ENCODE measurements at regions not wholly inside any gene's neighbourhood (a gene's known extent, or its start where the extent isn't known, plus 50 kb on each side); places are given as distances from the start of the nearest gene placed in this dataset.
"Not testable (repeated sequence)": the region's sequence is repeated elsewhere in the genome, so short reads cannot be mapped to it uniquely, and the experiment has no call there.

DNA sequence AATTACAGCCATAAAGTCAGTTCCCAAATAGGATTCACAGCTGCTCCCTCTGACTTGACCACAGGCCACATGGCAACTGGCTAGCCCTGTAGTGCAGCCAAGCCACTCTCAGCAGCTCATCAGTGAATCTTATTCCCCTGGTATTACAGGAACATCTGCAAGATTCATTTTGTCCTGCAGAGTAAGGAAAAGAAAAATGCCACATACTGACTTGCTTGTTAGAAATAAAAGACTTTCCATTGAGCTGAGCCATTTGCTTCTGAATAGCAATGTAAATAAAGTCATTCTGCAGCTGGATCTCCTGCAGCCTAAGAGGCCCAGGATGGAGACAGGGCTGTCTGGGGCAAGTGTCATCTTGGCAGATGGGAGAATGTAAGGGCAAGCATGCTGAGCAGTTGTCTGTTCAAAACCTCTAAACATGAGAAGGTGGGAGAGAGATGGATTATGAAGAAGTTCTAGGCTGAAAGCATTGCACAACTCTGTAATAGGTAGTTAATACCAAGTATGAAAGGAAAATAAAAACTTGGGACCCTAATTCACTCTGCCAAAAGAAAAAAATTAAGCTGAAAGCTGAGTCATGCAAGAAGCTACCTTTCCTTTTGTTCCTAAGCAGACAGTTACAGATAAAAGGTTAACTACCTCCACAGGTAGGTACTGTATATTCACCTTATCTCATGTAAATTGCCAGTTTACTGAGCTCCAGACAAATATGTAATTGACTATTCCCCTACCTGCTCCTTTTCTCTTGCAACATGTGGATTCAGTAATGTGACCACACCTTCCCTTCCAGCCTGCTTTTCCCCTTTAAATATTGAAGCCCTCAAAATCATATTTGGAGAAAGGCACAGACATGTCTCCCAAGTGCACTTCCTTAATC is 244.4 kb upstream of the RAI14 start:
- H3K4me1 ChIP-seq = no peaks in the 10 kb centered on the region
- no peak for TF ChIP-seq POLR2A (IDR thresholded peaks at IDR 0.05)
- TF ChIP-seq, protein P1, sequence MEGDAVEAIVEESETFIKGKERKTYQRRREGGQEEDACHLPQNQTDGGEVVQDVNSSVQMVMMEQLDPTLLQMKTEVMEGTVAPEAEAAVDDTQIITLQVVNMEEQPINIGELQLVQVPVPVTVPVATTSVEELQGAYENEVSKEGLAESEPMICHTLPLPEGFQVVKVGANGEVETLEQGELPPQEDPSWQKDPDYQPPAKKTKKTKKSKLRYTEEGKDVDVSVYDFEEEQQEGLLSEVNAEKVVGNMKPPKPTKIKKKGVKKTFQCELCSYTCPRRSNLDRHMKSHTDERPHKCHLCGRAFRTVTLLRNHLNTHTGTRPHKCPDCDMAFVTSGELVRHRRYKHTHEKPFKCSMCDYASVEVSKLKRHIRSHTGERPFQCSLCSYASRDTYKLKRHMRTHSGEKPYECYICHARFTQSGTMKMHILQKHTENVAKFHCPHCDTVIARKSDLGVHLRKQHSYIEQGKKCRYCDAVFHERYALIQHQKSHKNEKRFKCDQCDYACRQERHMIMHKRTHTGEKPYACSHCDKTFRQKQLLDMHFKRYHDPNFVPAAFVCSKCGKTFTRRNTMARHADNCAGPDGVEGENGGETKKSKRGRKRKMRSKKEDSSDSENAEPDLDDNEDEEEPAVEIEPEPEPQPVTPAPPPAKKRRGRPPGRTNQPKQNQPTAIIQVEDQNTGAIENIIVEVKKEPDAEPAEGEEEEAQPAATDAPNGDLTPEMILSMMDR (IDR thresholded peaks at IDR 0.05) = no peak
- DNase-seq (no peak), ATAC-seq (no peak)
- H3K9me3 ChIP-seq = no peaks in the 10 kb centered on the region
- no peaks in the 10 kb centered on the region for H3K27me3 ChIP-seq
- no peak overlapping the region for H3K4me3 ChIP-seq
- no peaks in the 10 kb centered on the region for H3K36me3 ChIP-seq (replicated peaks in 1 of 2; ENCODE audit: insufficient read depth in 1 of 2, low read depth in 2 of 2)
- no peak overlapping the region for H3K27ac ChIP-seq
- intact Hi-C loops (cut with DNase I) = no loop called here

DNA sequence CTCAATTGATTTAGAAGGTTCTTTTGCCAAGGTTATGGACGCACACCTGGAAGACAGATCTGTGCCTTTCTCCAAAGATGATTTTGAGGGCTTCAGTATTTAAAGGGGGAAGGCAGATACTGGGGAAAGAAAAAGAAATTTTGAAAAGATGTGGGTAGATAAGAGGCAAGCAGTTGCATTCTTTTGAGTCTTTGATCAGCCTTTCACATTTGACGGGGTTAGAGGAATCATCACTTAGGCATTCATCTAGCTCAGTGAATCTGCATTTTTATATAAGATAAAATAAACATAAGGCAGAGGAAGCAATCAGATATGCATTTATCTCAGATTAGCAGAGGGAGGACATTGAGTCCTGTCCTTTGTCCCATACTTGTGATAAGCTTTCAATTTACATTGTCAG is 243.4 kb upstream of the RAI14 start:
- Histone ChIP-seq H3K27ac (no peak overlapping the region), H3K27me3 (no peaks in the 10 kb centered on the region), H3K9me3 (no peaks in the 10 kb centered on the region), H3K4me3 (no peak overlapping the region), H3K36me3 (replicated peaks in 1 of 2; ENCODE audit: insufficient read depth in 1 of 2, low read depth in 2 of 2) (no peaks in the 10 kb centered on the region), H3K4me1 (no peaks in the 10 kb centered on the region)
- WGBS, 2 donors = 51 to 57% methylated on average over 2 of the region's 2 CpGs
- DNase-seq (no peak), ATAC-seq (no peak)
- no peak for TF ChIP-seq POLR2A (IDR thresholded peaks at IDR 0.05)
- TF ChIP-seq, protein P1 (IDR thresholded peaks at IDR 0.05) = no peak
- intact Hi-C loops (cut with DNase I) = no loop called here

DNA sequence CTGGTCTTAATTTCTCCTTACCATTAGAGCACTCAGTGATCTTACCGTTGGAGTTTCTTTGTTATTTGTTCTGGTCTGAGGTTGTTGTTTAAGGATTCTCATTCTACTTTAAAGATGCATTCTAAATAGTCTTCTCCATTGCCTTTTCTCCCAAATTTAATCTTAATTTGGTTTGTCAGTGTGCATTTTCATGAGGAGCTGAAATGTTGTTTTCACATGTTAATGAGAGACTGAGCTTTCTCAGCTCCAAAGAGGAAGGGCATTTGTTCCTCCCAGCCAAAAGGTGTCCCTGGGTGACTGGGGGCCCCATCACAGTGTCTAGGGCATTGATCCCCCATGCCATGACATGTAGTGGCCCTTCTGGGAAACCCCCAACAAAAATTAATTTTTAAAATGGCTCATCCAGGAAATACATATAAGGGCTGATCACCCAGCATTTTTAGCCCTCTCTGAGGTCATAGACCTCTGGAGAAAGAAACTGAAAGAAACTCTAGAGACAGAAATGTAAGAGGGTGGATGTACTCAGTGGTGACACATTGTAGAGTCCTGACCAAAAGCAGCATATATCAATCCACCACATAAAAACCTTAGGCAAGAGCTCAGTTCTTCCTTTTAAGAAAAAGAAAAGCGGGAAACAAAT is 240.4 kb upstream of the RAI14 start:
- Histone ChIP-seq H3K4me1 (no peaks in the 10 kb centered on the region), H3K27me3 (no peaks in the 10 kb centered on the region), H3K9me3 (no peaks in the 10 kb centered on the region), H3K27ac (no peak overlapping the region), H3K36me3 (replicated peaks in 1 of 2; ENCODE audit: insufficient read depth in 1 of 2, low read depth in 2 of 2) (no peaks in the 10 kb centered on the region), H3K4me3 (no peak overlapping the region)
- WGBS, 2 donors = 38 to 71% methylated on average over 2 of the region's 2 CpGs
- TF ChIP-seq, protein P1 (IDR thresholded peaks at IDR 0.05) = no peak
- TF ChIP-seq POLR2A (IDR thresholded peaks at IDR 0.05) = no peak
- no peak for DNase-seq
- intact Hi-C loops (cut with DNase I) = no loop called here
- ATAC-seq = no peak

DNA sequence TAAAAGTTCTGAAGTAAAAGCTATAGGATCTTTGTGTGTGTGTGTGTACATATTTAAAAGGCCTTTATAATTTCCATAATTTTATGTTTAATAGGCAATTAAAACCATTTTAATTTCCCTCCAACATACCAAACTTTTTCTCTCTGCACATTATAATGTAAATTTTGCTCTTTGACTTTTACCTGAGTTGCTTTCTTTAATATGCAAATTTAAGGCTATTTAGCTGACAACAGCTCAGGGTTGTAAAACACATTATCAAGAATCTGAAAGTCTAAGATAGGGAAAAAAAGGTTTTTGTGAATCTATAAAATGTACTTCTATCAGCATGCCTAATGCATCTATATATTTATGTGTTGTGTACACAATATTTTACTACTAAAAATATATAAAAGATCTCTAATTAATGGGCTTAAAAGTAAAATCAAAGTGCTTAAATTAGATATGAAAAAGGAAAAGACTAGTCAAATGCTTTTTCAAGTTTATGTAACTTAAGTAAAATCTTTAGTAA is 239.6 kb upstream of the RAI14 start:
- TF ChIP-seq POLR2A (IDR thresholded peaks at IDR 0.05) = no peak
- TF ChIP-seq, protein P1 (IDR thresholded peaks at IDR 0.05) = no peak
- no peak overlapping the region for H3K27ac ChIP-seq
- no peaks in the 10 kb centered on the region for H3K27me3 ChIP-seq
- DNase-seq = no peak
- no peak for ATAC-seq
- no peak overlapping the region for H3K4me3 ChIP-seq
- intact Hi-C loops (cut with DNase I) = no loop called here
- no peaks in the 10 kb centered on the region for H3K4me1 ChIP-seq
- H3K36me3 ChIP-seq (replicated peaks in 1 of 2; ENCODE audit: insufficient read depth in 1 of 2, low read depth in 2 of 2) = no peaks in the 10 kb centered on the region
- no peaks in the 10 kb centered on the region for H3K9me3 ChIP-seq

DNA sequence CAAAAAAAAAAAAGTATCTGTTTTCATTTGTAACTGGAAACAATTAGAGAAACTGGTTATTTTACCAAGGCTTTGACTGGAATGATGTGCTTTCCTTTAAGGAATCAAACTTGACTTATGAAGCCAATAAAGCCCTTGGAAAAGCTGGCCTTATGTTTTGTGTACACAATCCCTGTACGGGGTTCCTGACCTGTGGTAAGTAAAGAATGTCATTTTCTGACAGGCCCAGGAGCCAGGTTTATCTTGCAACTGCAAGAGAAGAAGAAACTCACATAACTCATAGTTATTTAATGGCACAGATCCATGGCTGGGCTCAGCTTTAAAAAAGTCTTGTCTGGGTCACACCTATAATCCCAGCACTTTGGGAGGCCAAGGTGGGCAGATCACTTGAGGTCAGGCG is 235.9 kb upstream of the RAI14 start:
- WGBS, 2 donors = 50 to 59% methylated on average over 2 of the region's 2 CpGs
- H3K36me3 ChIP-seq (replicated peaks in 1 of 2; ENCODE audit: insufficient read depth in 1 of 2, low read depth in 2 of 2); H3K9me3 ChIP-seq; H3K4me1 ChIP-seq; intact Hi-C loops (cut with DNase I); DNase-seq; H3K4me3 ChIP-seq; ATAC-seq; H3K27ac ChIP-seq; H3K27me3 ChIP-seq: not testable (repeated sequence)
